ENCODE measurements at regions not wholly inside any gene's neighbourhood (a gene's known extent, or its start where the extent isn't known, plus 50 kb on each side); places are given as distances from the start of the nearest gene placed in this dataset.
A peak's percentile ranks its signal among the peaks of the same experiment; 100 is the strongest.
"Not testable (repeated sequence)": the region's sequence is repeated elsewhere in the genome, so short reads cannot be mapped to it uniquely, and the experiment has no call there.

DNA sequence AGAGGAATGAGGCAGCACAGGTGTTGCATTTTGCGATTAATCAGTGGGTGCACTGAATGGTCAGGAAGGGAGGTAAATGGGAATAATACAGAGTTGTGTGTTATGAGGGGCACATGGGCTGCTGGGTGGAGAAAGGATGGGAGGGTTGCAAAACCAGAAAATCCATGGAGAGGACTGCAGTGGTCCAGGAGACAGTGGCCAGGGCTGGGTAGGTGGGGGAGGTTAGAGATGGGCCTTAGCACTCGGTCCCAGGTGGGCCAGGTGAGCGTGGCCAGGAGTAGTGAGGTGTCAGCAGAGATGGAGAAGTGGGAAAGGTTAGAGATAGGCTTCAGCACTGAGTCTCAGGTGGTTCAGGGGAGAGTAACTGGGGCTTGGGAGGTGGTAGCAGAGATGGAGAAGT lies 399.1 kb upstream of the LARGE1 start:
- DNase-seq, result no peak

DNA sequence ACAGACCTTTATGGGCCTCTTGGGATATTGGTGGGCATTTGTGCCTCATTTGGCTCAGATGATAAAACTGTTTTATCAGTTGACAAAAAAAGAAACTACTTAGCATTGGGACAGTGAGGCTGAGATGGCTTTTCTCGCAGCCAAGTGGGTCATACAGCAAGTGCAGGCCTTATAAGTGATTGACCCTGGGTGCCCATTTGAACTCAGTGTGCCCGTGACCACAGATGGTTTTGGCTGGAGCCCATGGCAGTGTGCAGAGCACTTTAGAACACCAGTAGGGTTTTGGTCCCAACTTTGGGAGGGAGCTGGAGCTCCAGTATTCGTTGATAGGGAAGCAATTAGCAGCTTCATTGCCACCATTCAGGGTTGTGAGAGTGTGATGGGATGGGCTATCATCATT lies 404.5 kb upstream of the LARGE1 start:
- DNase-seq, result no peak

DNA sequence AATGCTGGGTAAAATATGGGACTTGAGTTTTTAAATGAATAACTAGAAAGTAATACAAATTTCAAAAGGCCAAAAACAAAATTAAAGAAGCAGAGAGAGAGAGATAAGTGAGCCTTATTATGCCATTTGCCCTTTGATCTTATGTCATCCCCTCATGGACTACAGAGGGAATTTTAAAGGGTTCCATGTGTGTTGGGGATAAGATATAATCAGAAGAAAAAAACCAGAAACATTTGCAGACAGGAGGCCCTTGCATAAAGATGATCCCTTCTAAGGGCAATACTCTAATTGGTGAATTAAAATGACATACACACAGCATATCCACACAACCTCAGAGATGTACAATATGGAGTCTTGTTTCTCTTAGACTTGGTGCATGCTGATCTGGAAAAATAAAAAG lies 406.6 kb upstream of the LARGE1 start:
- no peak for DNase-seq

DNA sequence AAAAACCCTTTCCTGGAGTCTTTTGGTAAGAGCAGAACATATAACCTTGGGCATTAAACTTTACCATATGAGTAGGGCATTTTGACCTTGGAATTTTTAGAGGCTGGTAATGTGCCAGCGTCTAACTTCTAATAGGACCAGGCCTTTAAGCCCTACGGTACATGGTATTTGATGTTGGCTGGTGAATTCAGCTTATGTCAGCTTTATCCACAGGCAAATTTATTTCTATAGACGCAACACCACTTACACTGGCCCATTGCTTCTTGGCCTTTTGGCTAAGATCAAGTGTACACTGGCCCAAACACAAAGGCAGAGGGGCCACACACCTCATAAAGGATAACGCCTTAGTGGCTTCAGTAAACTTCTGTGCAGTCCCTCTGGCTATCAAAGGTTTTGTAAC lies 410.2 kb upstream of the LARGE1 start:
- DNase-seq, result no peak

DNA sequence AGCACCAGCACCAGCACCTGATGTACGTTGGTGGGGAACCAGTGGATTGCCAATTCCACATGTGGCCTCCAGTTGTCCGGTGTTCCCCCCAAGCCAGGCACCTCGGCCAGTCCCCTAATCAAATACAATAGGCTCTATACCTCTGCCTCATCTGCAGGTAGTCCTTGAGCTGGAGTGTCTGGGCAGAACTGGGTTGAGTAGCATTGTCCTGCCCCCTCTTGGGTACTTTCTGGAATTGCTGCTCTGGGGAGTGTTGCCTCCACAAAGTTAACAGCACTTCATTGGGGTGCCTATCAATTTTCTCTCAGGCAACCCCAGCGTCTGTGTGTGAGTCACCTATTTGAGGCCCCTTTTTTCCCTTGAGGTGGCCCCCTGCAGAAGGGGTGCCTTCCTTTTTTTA lies 413.0 kb upstream of the LARGE1 start:
- no peak for DNase-seq

DNA sequence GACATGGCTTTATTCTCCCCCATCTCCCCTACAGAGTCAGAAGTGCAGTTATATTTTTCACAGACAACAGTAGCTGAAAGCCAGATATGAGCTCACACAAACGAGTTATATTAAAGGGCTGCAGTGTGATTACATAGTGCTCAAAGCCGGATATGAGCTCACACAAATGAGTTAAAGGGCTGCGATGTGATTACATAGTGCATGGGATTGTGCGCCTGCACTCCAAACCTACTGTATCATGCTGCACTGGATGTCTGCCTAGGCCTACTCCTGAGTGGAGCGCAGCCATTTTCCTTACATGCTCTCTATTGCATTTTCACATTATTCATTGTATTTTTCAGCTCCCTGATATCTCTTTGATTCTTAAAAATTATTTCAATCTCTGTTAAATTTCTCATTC lies 414.6 kb upstream of the LARGE1 start:
- DNase-seq, result peak; percentile 6

DNA sequence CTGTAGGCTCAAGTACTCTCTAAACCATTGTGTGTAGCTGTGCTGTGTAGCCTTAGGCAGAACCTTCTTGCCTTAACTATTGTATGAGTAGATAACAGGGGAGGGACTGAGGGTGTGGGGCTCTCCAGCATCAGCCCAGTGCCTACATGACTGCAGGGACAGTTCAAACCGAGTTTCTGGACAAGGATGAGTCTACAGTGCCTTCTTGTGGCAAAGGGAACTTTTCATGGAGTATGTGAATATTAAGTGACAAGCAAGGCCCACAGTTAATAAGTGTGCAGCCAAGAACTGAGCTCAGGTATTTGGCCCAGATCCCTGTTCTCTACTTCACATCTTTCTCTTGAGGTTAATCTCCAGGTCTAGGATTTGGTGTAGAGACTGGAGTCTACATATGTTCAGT lies 424.4 kb upstream of the LARGE1 start:
- no peak for DNase-seq

DNA sequence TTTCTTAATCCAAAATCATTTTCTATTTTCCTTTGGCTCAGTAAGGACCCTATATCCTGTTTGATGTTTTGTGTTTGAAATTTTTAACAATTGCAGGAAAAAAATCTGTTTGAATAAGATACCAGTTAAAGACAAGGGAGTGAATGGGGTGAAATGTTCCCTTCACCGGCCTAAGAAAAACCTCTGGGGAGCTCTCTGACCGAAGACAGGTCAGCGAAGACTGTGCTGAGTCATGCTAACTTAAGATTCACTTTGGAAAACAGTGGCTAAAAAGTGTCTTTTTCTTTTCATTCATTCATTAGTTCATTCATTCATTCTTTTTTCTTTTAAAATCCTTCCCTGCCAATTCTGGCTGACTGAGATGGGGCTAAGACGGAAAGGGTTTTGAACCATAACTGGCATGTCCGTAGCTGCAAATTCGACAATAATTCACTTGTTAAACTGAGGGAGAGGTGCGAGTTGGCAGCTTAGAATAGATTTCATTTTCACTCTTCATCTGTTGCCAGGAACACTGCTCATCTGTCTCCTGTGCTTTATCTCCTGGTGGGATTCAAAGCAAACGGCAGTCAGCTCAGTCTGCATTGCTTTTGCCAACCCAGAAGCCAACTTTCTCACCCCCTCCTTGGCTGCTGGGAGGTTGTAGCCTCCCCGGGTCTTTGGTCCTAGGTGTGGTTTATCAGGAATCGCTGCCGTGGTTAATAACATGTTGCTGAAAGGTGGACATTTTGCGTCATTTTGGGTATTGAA lies 434.0 kb upstream of the LARGE1 start:
- DNase-seq, result no peak

DNA sequence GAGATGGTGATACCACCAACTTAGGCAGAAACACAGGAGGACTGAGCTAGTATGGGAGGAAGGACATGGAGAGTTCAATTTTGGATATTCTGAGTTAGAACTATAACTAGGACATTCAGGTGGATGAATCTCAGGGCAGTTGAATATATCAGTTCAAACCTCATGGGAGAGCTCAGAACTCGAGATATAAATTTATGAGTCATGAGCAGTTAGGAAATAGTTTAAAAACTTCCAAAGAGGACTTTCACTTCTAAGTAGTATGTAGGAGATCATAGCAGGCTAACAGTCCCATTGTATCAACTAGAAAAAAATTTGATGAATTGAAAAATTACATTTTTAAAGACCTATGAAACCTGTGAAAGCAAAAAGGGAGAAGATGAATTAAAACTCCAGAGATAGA lies 436.2 kb upstream of the LARGE1 start:
- DNase-seq, result no peak

DNA sequence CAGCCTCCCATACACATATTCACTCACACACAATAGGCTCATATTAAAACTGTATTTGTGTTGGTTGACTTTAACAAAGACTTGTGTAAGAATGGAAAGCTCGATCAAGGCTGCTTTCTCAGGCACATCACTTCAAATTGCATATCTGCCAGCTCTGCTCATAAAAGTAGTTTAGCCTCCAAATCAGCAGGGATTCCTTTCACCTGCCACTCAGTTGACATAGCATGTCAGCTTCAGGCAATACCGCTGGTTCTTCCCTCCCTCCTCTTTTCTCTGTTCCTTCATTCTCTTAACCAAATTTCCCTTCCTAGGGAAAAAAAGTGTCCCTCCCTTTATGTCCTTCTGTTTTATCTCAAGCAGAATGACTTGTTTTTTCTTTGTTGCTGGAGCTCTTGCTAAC lies 450.4 kb upstream of the LARGE1 start:
- no peak for DNase-seq

DNA sequence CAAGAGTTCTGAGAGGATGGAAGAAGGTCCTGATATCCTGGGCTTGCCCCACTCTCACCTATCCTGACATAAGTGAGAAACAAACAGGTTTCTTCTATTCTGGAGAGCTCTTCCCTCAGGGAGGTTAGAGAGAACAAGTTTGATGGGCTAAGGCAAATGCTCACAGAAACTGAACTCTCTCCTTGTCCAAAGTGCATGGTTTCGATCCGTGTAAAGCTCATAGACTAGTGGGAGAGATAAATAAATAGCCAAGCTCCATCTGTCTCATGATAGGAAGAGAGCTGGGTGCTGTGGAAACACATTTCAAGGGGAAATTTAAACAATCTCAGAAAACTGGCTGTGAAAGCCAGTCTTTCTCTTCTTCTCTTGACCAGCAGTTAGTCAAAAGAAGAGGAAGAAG lies 459.5 kb upstream of the LARGE1 start:
- DNase-seq, result no peak

DNA sequence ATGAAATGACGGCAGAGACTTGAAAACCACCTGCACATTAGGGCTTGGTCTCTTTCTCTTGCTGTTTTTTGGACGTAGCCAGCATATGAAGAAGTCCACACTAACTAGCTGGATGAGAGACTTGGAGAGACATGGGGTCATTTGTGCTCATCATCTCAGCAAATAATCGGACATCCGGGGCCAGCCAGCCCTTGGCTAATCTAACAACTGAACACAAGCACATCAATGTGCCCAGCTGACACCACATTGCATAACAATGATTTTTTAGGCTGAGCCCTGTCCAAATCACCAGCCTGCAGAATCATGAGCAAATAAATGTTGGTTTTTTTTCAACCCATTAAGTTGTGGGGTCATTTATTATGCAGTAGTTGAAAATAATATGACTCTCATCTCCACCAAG lies 460.3 kb upstream of the LARGE1 start:
- DNase-seq, result no peak

DNA sequence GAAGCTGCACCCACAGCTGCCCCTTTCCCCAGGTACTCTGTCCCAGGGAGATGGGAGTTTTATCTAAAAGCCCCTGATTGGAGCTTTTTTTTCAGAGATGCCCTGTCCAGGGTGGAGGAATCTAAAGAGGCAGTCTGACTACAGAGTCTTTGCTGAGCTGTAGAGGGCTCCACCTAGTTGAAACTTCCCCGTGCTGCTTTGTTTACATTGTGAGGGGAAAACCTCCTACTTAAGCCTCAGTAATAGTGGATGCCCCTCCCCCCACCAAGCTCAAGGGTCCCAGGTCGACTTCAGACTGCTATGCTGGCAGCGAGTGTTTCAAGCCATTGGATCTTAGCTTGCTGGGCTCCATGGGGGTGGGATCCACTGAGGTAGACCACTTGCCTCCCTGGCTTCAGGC lies 470.1 kb upstream of the LARGE1 start:
- DNase-seq, result no peak

DNA sequence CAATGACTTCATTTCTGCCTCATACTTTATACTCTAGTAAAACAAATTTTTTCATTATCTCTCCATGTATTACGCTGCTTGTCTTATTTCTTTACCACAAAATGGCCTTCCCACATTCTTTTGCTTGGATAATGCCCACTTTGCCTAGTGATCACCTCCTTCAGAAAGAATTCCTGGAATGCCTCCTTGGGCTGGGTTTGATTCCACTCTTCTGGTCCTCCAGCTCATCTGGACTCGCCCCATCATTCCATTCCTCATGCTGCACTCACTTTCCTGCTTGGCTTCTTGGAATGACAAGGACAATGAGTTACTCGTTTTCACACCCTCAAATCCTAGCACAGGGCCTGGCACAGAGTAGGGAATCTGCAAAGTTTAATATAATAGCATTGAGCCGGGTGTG lies 475.1 kb upstream of the LARGE1 start:
- no peak for DNase-seq

DNA sequence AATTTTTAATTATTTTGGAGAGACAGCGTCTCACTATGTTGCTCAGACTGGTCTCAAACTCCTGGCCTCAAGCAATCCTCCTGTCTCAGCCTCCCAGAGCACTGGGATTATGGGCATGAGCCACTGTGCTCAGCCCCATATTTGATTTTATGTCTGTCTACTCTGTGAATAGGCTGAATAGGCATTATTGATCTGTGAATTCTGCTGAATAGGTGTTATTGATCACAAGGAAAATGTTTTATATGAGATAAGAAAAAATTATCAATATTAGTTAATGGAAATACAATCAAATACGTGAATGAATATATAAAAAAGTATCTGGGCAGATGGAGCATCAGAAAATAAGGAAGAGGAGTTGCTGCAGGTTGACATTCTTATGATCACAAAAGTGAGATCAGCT lies 483.4 kb upstream of the LARGE1 start:
- no peak for DNase-seq

DNA sequence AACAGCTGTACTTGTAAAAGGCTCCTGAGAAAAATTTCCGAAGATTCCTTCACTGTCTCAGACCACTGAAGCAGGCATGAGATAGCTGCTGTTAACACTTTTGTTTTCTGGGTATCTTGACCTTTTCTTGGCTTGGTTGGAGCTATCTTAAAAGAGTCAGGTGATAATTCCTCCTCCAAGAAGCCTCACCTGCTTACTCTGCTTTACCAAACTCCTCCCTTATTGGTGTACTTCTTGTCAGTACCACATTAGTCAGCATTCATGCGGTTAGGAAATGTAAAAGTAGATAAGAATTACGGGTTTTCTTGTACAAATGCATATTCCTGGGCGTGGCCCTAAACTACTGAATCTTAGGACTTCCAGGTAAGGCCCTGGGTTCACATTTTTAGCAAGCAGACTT lies 489.8 kb upstream of the LARGE1 start:
- DNase-seq, result no peak

DNA sequence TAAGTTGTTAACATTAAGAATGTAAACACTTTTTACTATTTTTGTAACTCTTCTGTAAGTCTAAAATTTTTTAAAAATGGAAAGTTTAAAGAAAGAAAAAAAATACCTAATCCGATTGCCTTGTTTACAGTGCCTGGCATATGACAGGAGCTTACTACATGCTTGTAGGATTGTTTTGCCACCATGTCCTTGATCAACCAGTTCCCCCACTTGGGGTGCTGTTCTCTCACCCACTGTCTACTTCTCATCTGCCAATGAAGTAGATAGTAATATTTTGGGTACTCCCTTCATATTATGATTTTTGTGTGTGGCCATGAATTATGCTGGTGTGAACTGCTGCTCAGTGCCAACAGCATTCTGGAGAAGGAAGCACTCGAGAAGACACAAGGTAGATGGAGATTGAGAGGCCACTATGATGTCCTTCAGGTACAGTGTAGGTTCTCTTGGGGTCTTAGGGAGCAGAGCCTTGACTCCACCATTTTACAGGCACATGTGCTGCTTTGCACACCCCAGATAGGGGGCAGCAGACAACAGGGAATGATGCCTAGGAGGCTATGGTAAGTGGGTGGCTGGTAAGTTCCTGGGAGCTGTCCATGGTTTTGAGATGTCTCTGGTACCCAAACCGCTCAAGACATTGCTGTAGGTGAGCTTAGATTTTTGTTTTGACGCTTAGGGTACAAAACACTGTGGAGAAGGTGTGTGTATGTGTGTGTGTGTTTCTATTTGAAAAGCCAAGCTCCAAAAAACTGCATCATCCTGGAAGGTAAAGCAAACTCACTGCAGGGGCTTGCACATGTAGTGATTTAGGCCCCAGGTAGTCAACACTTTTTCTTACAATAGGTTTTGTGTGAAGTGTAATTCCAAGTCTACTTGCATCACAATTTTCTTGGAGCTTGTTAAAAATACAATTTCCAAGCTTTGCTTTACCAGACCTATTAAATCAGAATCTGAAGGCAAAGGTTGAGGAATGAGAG lies 494.5 kb upstream of the LARGE1 start:
- peak; percentile 90 for DNase-seq

DNA sequence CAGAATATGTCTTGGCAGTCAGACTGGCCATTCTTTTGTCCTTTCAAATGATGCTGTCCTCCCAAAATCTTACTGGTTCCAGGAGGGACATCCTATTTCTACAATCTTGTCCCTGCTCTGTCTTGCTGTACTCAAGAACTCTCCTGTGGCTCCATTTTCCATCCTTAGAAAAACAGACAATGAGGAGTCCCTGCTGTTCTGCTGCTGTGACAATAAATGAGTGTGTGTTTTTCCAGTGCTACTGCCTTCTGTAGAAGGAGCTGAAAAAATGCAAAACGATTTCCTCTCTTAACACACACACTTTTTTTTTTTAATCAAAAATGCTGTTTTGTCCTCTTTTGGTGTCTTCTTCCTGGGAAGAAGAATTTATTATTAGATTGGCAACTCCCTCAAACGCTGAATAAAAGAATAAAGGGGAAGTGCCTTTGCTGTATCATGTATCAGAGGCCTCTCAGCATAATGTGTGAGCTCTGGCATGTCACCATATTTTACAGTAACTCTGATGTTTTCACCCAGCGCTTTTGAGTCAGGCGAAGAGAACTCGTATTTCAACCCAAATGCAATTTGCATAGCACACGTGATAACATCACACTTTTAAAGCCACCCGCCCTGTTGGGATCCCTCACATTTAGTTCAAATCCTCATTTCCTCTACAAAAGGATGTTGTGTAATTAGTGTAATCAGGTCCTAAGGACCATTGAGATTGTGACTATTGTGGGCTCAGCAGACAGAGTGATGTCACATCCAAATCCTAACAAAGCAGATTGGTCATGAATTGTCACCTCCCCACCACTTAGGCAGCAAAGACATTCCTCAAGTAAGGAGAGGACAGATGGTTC lies 496.0 kb upstream of the LARGE1 start:
- peak; percentile 24 for DNase-seq

DNA sequence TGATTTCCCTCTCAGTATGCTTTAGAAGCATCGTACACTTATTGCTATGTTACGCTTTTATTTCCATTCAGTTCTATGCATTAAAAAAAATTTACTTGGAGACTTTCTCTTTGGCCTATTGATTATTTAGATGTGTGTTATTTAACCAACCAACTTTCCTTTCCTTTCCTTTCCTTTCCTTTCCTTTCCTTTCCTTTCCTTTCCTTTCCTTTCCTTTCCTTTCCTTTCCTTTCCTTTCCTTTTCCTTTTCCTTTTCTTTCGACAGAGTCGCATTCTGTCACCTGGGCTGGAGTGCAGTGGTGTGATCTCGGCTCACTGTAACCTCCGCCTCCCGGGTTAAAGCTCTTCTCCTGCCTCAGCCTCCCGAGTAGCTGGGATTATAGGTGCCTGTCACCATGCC lies 502.7 kb upstream of the LARGE1 start:
- DNase-seq, result not testable (repeated sequence)

DNA sequence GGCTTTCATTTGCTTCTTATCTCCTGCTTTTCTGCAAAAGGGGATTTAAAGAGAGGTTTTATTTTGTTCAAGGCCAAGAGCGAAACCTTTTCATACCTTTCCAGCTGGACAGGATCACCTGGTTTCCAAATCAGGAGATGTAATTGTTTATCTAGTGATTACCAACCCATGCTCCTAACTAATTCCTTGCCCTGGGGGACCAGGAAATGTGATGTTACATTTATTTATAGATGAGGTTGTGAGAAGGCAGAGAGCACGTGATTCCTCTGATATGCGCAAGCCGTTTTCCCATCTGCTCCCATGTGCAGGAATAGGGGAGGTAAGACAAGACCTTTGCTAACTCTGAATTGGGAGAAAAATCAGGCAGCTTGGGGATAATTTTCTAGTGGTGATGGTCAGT lies 507.2 kb upstream of the LARGE1 start:
- DNase-seq, result no peak

DNA sequence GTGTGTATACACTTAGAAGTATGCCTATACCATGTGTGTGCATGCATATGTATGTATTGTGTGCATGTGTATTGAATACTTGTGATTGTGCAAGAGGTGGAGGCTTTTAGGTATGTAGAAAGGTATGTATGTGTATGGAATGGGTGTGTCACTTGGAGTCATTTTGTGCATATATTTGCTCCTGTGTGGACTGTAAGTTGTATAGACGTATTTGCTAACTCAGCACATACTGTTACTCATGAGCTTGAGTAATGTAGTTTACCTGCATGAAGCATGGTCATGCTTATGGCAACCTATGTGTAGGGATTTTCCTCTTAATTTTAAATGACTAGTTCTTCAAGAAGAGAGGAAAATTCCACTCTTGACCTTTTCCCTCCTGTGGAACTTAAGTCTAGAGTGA lies 507.6 kb upstream of the LARGE1 start:
- DNase-seq, result no peak

DNA sequence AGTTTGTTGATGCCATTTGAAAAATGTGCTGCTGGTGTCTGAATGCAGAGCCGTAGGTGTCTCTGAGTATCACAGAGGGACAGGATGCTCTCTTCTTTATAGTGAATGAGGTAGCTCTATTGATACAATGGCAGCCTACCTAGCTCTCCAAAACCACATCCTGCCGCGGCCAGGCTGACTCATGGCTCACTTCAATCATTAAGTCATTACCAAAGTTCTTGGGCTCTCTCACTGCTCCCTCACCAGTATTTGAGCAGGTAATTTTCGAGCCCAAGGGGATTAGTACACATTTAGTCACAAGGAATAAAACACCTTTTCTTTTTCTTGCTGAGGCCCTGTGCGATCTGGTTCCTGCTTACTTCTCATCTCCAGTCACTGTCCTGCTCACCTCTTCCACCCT lies 509.0 kb upstream of the LARGE1 start:
- DNase-seq, result no peak

DNA sequence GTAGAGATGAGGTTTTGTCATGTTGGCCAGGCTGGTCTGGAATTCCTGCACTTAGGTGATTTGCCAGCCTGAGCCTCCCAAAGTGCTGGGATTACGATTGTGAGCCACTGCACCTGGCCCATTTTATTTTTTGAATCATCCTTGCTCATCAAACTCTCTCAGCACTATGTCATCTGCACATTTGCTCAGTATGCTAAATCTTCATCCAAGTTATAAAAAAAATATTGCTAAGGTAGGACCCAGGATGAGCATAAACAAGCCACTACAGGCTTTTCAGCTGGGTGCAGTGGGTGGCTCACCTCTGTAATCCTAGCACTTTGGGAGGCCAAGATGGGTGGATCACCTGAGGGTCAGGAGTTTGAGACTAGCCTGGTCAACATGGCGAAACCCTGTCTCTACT lies 510.1 kb upstream of the LARGE1 start:
- no peak for DNase-seq
